Progenitor cell of endocrine pancreas (in vitro differentiated cells): ENCODE measurements at regions not wholly inside any gene's neighbourhood (a gene's known extent, or its start where the extent isn't known, plus 50 kb on each side); places are given as distances from the start of the nearest gene placed in this dataset.

Source experiments
- DNase-seq: peaks from one replicate; pipeline ENCODE4 v3.0.0; 2021; ENCODE audit warnings: low spot score; ENCODE audit not compliant: unreplicated experiment
- H3K27ac Mint-ChIP-seq: 2 replicates; pipeline ENCODE4 v1.8.0; 2021; ENCODE audit warnings: mild to moderate bottlenecking, moderate library complexity, mixed read lengths
- H3K27me3 Mint-ChIP-seq: 2 replicates; pipeline ENCODE4 v1.8.0; 2021; ENCODE audit warnings: mixed read lengths
- H3K36me3 Mint-ChIP-seq: 2 replicates; pipeline ENCODE4 v1.8.0; 2022; ENCODE audit warnings: mixed read lengths; ENCODE audit not compliant: insufficient read depth
- H3K4me1 Mint-ChIP-seq: 2 replicates; pipeline ENCODE4 v1.8.0; 2021; ENCODE audit warnings: low read depth, mixed read lengths
- H3K4me3 Mint-ChIP-seq: 2 replicates; pipeline ENCODE4 v1.8.0; 2021; ENCODE audit warnings: low read depth, mild to moderate bottlenecking, moderate library complexity, mixed read lengths
- H3K9me3 Mint-ChIP-seq: 2 replicates; pipeline ENCODE4 v1.8.0; 2021; ENCODE audit warnings: low read depth, mixed read lengths
- TF ChIP-seq, protein P1 (sequence below): fragments of 200-600 bp; sonication (generic); IDR thresholded peaks from one replicate; pipeline ENCODE4 v1.5.0; 2021; ENCODE audit warnings: antibody characterized with exemption, mild to moderate bottlenecking; ENCODE audit not compliant: unreplicated experiment

DNA sequence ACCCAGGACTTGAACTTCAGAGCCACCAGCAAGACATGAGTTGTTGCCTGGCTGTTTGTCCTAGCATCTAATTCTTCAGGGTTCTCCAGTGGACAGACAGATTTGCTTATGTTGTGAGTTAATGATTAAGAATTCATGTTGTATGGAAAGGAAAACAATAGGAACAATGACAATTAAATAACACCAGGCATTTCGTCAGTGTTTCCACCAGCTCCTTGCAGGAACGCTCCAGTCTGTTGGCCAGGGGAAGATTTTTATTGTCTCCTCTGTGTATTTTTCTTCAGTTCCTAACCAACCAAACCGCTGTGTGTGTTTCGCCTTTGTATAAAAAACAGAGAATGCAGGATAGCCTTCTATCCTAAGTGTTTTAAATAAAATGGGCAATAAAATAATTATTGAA lies 64.4 kb upstream of the PTGFR start:
- H3K9me3 Mint-ChIP-seq = no peaks in the 10 kb centered on the region
- TF ChIP-seq, protein P1, sequence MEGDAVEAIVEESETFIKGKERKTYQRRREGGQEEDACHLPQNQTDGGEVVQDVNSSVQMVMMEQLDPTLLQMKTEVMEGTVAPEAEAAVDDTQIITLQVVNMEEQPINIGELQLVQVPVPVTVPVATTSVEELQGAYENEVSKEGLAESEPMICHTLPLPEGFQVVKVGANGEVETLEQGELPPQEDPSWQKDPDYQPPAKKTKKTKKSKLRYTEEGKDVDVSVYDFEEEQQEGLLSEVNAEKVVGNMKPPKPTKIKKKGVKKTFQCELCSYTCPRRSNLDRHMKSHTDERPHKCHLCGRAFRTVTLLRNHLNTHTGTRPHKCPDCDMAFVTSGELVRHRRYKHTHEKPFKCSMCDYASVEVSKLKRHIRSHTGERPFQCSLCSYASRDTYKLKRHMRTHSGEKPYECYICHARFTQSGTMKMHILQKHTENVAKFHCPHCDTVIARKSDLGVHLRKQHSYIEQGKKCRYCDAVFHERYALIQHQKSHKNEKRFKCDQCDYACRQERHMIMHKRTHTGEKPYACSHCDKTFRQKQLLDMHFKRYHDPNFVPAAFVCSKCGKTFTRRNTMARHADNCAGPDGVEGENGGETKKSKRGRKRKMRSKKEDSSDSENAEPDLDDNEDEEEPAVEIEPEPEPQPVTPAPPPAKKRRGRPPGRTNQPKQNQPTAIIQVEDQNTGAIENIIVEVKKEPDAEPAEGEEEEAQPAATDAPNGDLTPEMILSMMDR = no peak
- H3K27ac Mint-ChIP-seq = no peak overlapping the region
- DNase-seq = no peak
- H3K4me1 Mint-ChIP-seq = peaks cover 4% of the 10 kb centered on the region
- H3K27me3 Mint-ChIP-seq = no peaks in the 10 kb centered on the region
- no peaks in the 10 kb centered on the region for H3K36me3 Mint-ChIP-seq
- no peak overlapping the region for H3K4me3 Mint-ChIP-seq

DNA sequence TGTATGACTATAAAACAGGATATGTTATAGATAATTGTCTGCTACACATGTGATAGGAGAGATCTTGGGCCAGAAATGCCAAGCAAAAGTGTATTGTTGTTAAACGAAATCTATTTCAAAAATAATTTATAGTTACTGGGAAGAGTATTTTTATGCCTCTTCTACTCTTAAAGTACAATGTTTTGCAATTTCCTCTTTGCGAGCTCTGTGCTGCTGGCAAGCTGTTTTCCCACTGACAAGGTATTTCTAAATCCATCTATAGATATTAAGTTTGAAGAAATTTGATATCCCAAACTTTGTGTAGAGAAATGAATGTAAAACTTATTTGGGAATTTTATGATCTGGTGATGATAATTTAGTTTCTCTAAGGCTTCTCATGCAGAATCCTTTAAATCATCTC lies 63.3 kb upstream of the PTGFR start:
- DNase-seq = no peak
- Mint-ChIP-seq H3K4me1 (peaks cover 4% of the 10 kb centered on the region), H3K4me3 (no peak overlapping the region), H3K27ac (no peak overlapping the region), H3K36me3 (no peaks in the 10 kb centered on the region), H3K9me3 (no peaks in the 10 kb centered on the region), H3K27me3 (no peaks in the 10 kb centered on the region)
- TF ChIP-seq, protein P1 = no peak

DNA sequence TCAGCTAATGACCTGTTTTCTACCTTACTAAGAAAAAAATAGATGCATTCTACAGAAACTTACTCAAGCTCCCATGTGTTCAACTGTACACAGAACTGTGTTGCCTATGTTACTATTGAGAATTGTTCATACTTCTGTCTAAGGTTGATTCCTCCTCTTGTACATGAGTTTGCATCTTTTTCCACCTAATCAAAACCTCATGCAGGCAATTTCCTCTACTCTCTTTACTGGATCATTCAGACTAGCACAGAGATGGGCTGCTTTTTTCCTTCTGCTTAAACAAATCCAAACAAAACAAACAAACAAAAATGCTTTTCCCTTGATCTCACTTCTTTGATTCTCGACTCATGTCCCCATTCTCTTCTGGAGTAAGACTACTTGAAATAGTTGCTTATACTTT lies 58.8 kb upstream of the PTGFR start:
- DNase-seq = no peak
- H3K4me3 Mint-ChIP-seq = no peak overlapping the region
- TF ChIP-seq, protein P1 = no peak
- H3K27me3 Mint-ChIP-seq = no peaks in the 10 kb centered on the region
- peaks cover 8% of the 10 kb centered on the region for H3K9me3 Mint-ChIP-seq
- H3K4me1 Mint-ChIP-seq = no peaks in the 10 kb centered on the region
- H3K36me3 Mint-ChIP-seq = no peaks in the 10 kb centered on the region
- no peak overlapping the region for H3K27ac Mint-ChIP-seq

DNA sequence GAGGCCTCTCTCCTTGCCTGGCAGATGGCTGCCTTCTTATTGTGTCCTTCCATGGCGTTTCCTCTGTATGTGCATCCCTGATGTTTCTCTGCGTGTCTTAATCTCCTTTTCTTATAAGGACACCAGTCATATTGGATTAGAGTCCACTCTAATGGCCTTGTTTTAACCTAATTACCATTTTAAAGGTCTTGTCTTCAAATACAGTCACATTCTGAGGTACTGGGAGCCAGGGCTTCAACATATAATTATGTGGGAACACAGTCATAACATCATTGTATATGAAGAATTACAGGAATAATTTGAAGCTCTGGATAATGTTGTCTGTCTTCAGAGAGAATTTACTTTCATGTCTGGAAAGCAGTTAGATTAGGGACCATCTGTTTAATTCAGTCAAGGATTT lies 56.4 kb upstream of the PTGFR start:
- Mint-ChIP-seq H3K4me3 (no peak overlapping the region), H3K27me3 (no peaks in the 10 kb centered on the region), H3K9me3 (peaks cover 8% of the 10 kb centered on the region), H3K36me3 (no peaks in the 10 kb centered on the region), H3K4me1 (no peaks in the 10 kb centered on the region), H3K27ac (no peak overlapping the region)
- no peak for DNase-seq
- TF ChIP-seq, protein P1 = no peak

DNA sequence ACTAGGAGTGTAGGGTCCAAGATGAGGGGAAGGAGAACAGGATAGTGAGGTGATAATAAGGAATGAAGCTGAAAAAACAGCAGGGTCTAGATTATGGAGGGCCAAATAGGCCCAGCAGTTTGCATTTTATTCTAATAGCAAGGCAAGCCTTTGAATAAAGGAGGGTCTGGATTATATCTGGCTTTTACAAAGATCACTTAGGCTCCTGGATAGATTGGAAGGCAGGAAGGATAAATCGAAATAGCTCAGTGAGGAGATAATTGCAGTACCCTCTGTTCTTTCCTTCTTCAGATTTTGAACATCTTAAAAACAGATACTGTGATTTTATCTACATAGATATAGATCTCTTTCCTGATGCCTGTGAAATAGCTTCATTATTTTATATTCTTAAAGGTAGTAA lies 53.8 kb upstream of the PTGFR start:
- no peaks in the 10 kb centered on the region for H3K27me3 Mint-ChIP-seq
- H3K4me3 Mint-ChIP-seq = no peak overlapping the region
- no peak for DNase-seq
- H3K9me3 Mint-ChIP-seq = peaks cover 8% of the 10 kb centered on the region
- H3K4me1 Mint-ChIP-seq = no peaks in the 10 kb centered on the region
- TF ChIP-seq, protein P1 = no peak
- H3K36me3 Mint-ChIP-seq = no peaks in the 10 kb centered on the region
- H3K27ac Mint-ChIP-seq = no peak overlapping the region
